ENCODE measurements at regions not wholly inside any gene's neighbourhood (a gene's known extent, or its start where the extent isn't known, plus 50 kb on each side); places are given as distances from the start of the nearest gene placed in this dataset.

DNA sequence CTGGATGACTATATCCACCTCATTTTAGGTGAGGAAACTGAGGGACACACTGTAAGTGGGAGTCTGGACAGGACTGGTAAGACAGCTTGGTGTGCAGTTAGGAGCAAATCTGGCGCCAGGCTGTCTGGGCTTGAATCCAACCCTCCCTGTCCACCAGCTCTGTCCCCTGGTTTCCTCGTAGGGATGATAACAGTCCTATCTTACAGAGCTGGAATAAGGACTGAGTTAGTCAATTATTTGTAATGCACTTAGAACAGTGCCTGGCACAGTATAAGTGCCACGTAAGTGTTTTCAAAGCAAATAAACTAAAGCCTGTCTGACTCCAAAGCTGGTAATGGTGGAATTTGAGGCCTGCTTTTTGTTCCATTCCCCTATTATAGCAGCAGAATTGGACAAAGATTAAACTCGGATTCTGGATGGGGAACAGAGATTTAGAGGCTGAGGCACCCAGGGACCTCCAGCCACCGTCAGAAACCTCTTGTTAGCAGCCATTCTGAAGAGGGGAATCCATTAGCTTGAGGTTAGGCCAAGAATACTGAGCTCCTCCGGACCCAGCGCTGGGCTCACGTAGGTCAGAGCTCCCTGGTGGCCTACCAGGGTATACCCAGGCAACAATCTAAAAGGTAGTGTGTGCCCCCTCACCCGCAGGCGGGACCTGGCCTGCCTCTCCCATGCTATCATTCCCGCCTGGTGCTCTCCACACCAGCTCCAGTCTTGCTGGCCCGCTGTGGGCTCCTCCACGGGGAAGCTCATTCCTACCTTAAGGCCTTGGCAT lies 102.1 kb downstream of the UCHL1 start:
- no peaks in the 10 kb centered on the region for H3K79me2 ChIP-seq (ENCODE audit: low read length)
- no peak overlapping the region for H2AFZ ChIP-seq (ENCODE audit: low read depth, low read length)
- H3K27me3 ChIP-seq (ENCODE audit: low read depth, low read length) = no peaks in the 10 kb centered on the region
- no peak overlapping the region for H3K4me3 ChIP-seq (ENCODE audit: low read length)
- no peak overlapping the region for H3K4me2 ChIP-seq (ENCODE audit: low read length)
- H3K36me3 ChIP-seq (replicated peaks; ENCODE audit: low read depth, low read length) = no peaks in the 10 kb centered on the region
- H3K9me3 ChIP-seq (ENCODE audit: insufficient read depth, low read length) = no peaks in the 10 kb centered on the region
- no peaks in the 10 kb centered on the region for H4K20me1 ChIP-seq (ENCODE audit: insufficient read depth, low read length)
- H3K9ac ChIP-seq (ENCODE audit: low read length) = no peak overlapping the region
- no peak overlapping the region for H3K27ac ChIP-seq (ENCODE audit: low read length)
- no peaks in the 10 kb centered on the region for H3K4me1 ChIP-seq (ENCODE audit: low read length)
- TF ChIP-seq EZH2phosphoT487 (IDR thresholded peaks at IDR 0.05; ENCODE audit: low read depth) = no peak
- TF ChIP-seq CTCF (IDR thresholded peaks at IDR 0.05; ENCODE audit: low read depth, low read length) = no peak

- H3K79me2 ChIP-seq (ENCODE audit: low read length) = no peaks in the 10 kb centered on the region
- no peak overlapping the region for H3K4me2 ChIP-seq (ENCODE audit: low read length)
- H3K9ac ChIP-seq (ENCODE audit: low read length) = no peak overlapping the region
- H3K27ac ChIP-seq (ENCODE audit: low read length) = no peak overlapping the region
- H4K20me1 ChIP-seq (ENCODE audit: insufficient read depth, low read length) = no peaks in the 10 kb centered on the region
- no peaks in the 10 kb centered on the region for H3K9me3 ChIP-seq (ENCODE audit: insufficient read depth, low read length)
- H3K4me1 ChIP-seq (ENCODE audit: low read length) = no peaks in the 10 kb centered on the region
- no peak for TF ChIP-seq CTCF (IDR thresholded peaks at IDR 0.05; ENCODE audit: low read depth, low read length)
- TF ChIP-seq EZH2phosphoT487 (IDR thresholded peaks at IDR 0.05; ENCODE audit: low read depth) = no peak
- H3K27me3 ChIP-seq (ENCODE audit: low read depth, low read length) = no peaks in the 10 kb centered on the region
- H2AFZ ChIP-seq (ENCODE audit: low read depth, low read length) = no peak overlapping the region
- H3K4me3 ChIP-seq (ENCODE audit: low read length) = no peak overlapping the region
- H3K36me3 ChIP-seq (replicated peaks; ENCODE audit: low read depth, low read length) = no peaks in the 10 kb centered on the region
These were observed 102.7 kb downstream of the UCHL1 start for GRCh38 chr4:41359422-41359775.

DNA sequence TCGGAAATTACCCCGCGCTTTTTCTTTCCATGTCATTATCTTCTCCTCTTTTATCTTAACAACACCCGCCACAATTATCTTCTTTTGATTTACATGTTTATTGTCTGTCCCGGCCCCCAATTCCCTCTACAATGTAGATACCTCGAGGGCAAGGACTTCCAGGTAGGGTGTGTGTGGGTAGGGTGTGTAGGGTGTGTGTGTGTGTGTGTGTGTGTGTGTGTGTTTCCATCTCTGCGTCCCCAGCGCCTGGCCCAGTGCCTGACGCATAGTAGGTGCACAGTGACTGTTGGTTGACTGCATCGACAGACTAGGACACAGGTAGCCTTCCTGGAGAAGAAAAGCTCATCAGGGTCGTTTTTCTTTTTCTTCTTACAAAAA lies 103.1 kb downstream of the UCHL1 start:
- Histone ChIP-seq H3K9ac (ENCODE audit: low read length) (no peak overlapping the region), H3K27ac (ENCODE audit: low read length) (no peak overlapping the region), H2AFZ (ENCODE audit: low read depth, low read length) (no peak overlapping the region), H3K36me3 (replicated peaks; ENCODE audit: low read depth, low read length) (no peaks in the 10 kb centered on the region), H3K4me3 (ENCODE audit: low read length) (no peak overlapping the region), H3K4me2 (ENCODE audit: low read length) (no peak overlapping the region), H3K27me3 (ENCODE audit: low read depth, low read length) (no peaks in the 10 kb centered on the region), H3K4me1 (ENCODE audit: low read length) (no peaks in the 10 kb centered on the region), H4K20me1 (ENCODE audit: insufficient read depth, low read length) (no peaks in the 10 kb centered on the region), H3K79me2 (ENCODE audit: low read length) (no peaks in the 10 kb centered on the region), H3K9me3 (ENCODE audit: insufficient read depth, low read length) (no peaks in the 10 kb centered on the region)
- TF ChIP-seq CTCF (IDR thresholded peaks at IDR 0.05; ENCODE audit: low read depth, low read length) = no peak

GRCh38 chr4:41360214-41360920 lies 103.6 kb downstream of the UCHL1 start:
- Histone ChIP-seq H3K4me1 (ENCODE audit: low read length) (no peaks in the 10 kb centered on the region), H3K9ac (ENCODE audit: low read length) (no peak overlapping the region), H3K36me3 (replicated peaks; ENCODE audit: low read depth, low read length) (no peaks in the 10 kb centered on the region), H2AFZ (ENCODE audit: low read depth, low read length) (no peak overlapping the region), H3K27me3 (ENCODE audit: low read depth, low read length) (no peaks in the 10 kb centered on the region), H3K79me2 (ENCODE audit: low read length) (no peaks in the 10 kb centered on the region), H3K27ac (ENCODE audit: low read length) (no peak overlapping the region), H3K4me3 (ENCODE audit: low read length) (no peak overlapping the region), H4K20me1 (ENCODE audit: insufficient read depth, low read length) (no peaks in the 10 kb centered on the region), H3K4me2 (ENCODE audit: low read length) (no peak overlapping the region), H3K9me3 (ENCODE audit: insufficient read depth, low read length) (no peaks in the 10 kb centered on the region)
- TF ChIP-seq CTCF (IDR thresholded peaks at IDR 0.05; ENCODE audit: low read depth, low read length) = no peak
- TF ChIP-seq EZH2phosphoT487 (IDR thresholded peaks at IDR 0.05; ENCODE audit: low read depth) = no peak

All from OCI-LY3 (cell line).